Mesenteric fat pad (tissue), 1 donor: ENCODE measurements at regions not wholly inside any gene's neighbourhood (a gene's known extent, or its start where the extent isn't known, plus 50 kb on each side); places are given as distances from the start of the nearest gene placed in this dataset. TPM values are rescaled to one million over a fixed set of nuclear protein-coding genes. Genes with fewer than 3 reads are reported as not detected.

ENCODE experiments used
- DNase-seq: peaks from one replicate; pipeline ENCODE4 v3.0.0-alpha.2; 2020; ENCODE audit warnings: low spot score
- microRNA-seq: library from miRNA; unstranded; fragments of <30 nt; microRNA quantifications from one replicate; pipeline ENCODE4 v1.2.0, GENCODE V29; 2020; ENCODE audit warnings: borderline number of aligned reads
- donor health status: DM: yes; HTN: yes; CAD: no.

DNA sequence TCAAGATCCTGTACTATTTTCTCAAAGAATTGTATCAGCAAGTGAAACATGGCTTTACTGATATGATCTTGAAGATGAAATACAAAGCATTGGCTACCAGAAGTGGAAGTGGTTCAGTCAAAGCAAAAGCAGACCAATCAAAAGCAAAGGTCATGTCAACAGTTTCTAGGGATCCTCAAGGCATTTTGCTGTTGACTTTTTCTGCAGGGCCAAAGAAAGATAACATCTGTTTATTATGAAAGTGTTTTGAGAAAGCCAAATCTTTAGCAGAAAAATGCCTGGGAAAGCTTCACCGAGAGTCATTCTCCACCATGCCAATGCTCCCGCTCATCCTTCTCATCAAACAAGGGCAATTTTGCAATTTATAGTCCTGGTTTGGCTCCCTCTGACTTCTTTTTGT is 90.3 kb upstream of the ACO1 start:
- DNase-seq, result no peak

- no peak for DNase-seq
These were observed 84.1 kb upstream of the ACO1 start for GRCh38 chr9:32300373-32300772.

DNA sequence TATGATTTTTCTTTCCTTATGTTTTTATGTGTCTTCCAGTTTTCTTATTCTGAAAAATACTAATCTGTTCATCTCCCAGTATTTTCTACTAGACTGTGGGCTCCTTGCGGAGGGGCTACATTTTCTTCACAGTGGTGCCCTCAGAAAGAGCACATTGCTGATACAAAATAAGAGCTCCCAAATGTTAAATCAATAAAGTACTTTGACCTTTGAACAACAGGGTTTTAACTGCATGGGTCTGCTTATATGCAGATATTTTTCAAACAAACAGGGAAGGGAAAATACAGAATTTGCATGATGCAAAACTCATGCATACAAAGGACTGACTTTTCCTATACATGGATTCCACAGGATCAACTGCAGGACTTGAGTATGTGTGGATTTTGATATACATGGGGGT is 79.9 kb upstream of the ACO1 start:
- no peak for DNase-seq

- no peak for DNase-seq
These were observed 78.4 kb upstream of the ACO1 start for GRCh38 chr9:32306006-32306405.

- no peak for DNase-seq
These were observed 65.0 kb upstream of the ACO1 start for GRCh38 chr9:32319312-32319929.

GRCh38 chr9:32322622-32323021 is 61.8 kb upstream of the ACO1 start:
- DNase-seq, result no peak

GRCh38 chr9:32326146-32326545 is 58.3 kb upstream of the ACO1 start:
- DNase-seq, result no peak

DNA sequence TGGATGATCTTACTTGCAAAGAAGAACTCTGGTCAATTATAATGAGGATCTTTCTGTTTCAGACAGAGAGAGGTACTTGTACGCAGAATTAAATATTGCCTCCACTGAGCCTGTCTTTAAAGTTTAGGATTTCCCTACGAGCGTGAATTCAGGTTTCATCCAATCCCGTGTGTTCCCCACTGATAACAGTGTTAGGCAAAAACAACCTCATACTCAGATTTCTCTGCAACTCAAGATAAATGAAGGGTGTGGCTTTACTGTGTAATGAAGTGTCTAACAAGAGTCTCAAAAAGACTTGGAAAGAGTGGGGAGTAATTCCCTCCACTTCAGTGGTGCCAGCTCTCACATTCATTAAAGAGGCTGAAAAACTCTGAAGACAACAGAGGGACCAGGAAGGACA is 53.2 kb upstream of the ACO1 start:
- DNase-seq, result no peak

DNA sequence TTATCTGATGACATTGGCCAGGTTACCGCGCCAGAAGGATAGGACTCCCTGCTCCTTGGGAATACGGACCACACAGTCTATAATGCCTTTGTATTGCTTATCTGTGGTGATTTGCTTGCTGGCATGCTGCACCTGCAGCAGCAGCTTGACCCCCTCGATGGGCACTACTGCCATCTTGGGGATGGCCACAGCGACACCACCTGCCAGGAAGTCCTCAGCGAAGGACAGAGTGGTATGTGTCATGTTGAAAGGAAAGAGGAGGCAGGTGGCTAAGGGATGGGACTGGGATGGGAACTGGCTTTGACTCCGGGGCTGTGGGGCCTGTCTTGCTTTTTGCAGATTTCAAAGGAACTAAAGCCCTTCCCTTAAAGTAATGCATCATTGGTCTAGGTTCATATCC is 50.3 kb upstream of the ACO1 start:
- no peak for DNase-seq

Small RNAs in the stretch of these regions (microRNA-seq; reads per million reads assigned to microRNA genes)
- gene MIR873, result not detected
- gene MIR876, result not detected
